GM23338 (cell line): ENCODE measurements at regions not wholly inside any gene's neighbourhood (a gene's known extent, or its start where the extent isn't known, plus 50 kb on each side); places are given as distances from the start of the nearest gene placed in this dataset.

Source experiments
- ATAC-seq: fragments of 200-7000 bp; cut with Tn5 transposase; 3 replicates; pipeline ENCODE4 v1.9.1; 2020
- DNase-seq: peaks from one replicate; pipeline ENCODE4 v3.0.0-alpha.2; 2015; ENCODE audit warnings: low spot score
- H2AFZ ChIP-seq: fragments of 200-600 bp; sonication (generic); 2 replicates; pipeline ENCODE4 v1.8.0; 2016; ENCODE audit warnings: antibody characterized with exemption, mild to moderate bottlenecking, moderate library complexity
- H3F3A ChIP-seq: fragments of 200-600 bp; sonication (generic); replicated peaks from 2 replicates; pipeline ENCODE4 v1.8.0; 2017; ENCODE audit warnings: antibody characterized with exemption, mixed run types, low read depth
- H3K27ac ChIP-seq: fragments of 200-600 bp; sonication (generic); 2 replicates; pipeline ENCODE4 v1.6.1; 2016; ENCODE audit warnings: low read depth
- H3K27me3 ChIP-seq: fragments of 200-600 bp; sonication (generic); 2 replicates; pipeline ENCODE4 v1.8.0; 2016; ENCODE audit warnings: mild to moderate bottlenecking, mixed run types, moderate library complexity; ENCODE audit not compliant: insufficient read depth
- H3K36me3 ChIP-seq: fragments of 200-600 bp; sonication (generic); 2 replicates; pipeline ENCODE4 v1.8.0; 2016; ENCODE audit warnings: mild to moderate bottlenecking; ENCODE audit not compliant: insufficient read depth
- H3K4me1 ChIP-seq: fragments of 200-600 bp; sonication (generic); 2 replicates; pipeline ENCODE4 v1.8.0; 2016; ENCODE audit warnings: mild to moderate bottlenecking, moderate library complexity; ENCODE audit not compliant: insufficient read depth
- H3K4me2 ChIP-seq: fragments of 200-600 bp; sonication (generic); 2 replicates; pipeline ENCODE4 v1.7.1; 2017; ENCODE audit warnings: mixed run types
- H3K4me3 ChIP-seq: fragments of 200-600 bp; sonication (generic); 2 replicates; pipeline ENCODE4 v1.6.1; 2016; ENCODE audit warnings: mixed run types
- H3K79me2 ChIP-seq: fragments of 200-600 bp; sonication (generic); replicated peaks from 2 replicates; pipeline ENCODE4 v1.8.0; 2017; ENCODE audit warnings: mild to moderate bottlenecking; ENCODE audit not compliant: insufficient read depth
- H3K9me2 ChIP-seq: fragments of 200-600 bp; sonication (generic); 2 replicates; pipeline ENCODE4 v1.8.0; 2017; ENCODE audit not compliant: insufficient read depth
- H4K20me1 ChIP-seq: fragments of 200-600 bp; sonication (generic); replicated peaks from 2 replicates; pipeline ENCODE4 v1.8.0; 2017; ENCODE audit warnings: mild to moderate bottlenecking; ENCODE audit not compliant: insufficient read depth
- H3K27ac Mint-ChIP-seq: 2 replicates; pipeline ENCODE4 v1.8.0; 2020; ENCODE audit warnings: inconsistent platforms, mild to moderate bottlenecking, moderate library complexity, mixed read lengths
- H3K27me3 Mint-ChIP-seq: 3 replicates; pipeline ENCODE4 v1.8.0; 2022; ENCODE audit warnings: low read depth, mild to moderate bottlenecking, moderate library complexity, mixed read lengths, inconsistent platforms; ENCODE audit not compliant: insufficient read depth, poor library complexity
- H3K36me3 Mint-ChIP-seq: 3 replicates; pipeline ENCODE4 v1.8.0; 2021; ENCODE audit warnings: low read depth, mild to moderate bottlenecking, inconsistent platforms, moderate library complexity, mixed read lengths
- H3K4me1 Mint-ChIP-seq: 3 replicates; pipeline ENCODE4 v1.8.0; 2020; ENCODE audit warnings: mild to moderate bottlenecking, inconsistent platforms, mixed read lengths
- H3K4me3 Mint-ChIP-seq: 3 replicates; pipeline ENCODE4 v1.8.0; 2021; ENCODE audit warnings: moderate library complexity, mild to moderate bottlenecking, inconsistent platforms, mixed read lengths
- H3K9me3 Mint-ChIP-seq: 3 replicates; pipeline ENCODE4 v1.8.0; 2020; ENCODE audit warnings: moderate library complexity, mild to moderate bottlenecking, inconsistent platforms, mixed read lengths
- CREB1 ChIP-seq: fragments of 250-450 bp; sonication (Bioruptor Pico); IDR thresholded peaks from 2 replicates; pipeline ENCODE4 v1.5.0; 2020; ENCODE audit warnings: low read depth, mild to moderate bottlenecking, moderate library complexity
- CTCF ChIP-seq, 2 experiments: fragments of 200-600 bp in 1 of 2; sonication (generic) in 1 of 2; conservative IDR thresholded peaks; 2 replicates each; pipeline versions ENCODE4 v1.5.1 to v1.6.1; 2016 to 2017; ENCODE audit warnings: antibody characterized with exemption in 2 of 2, low read depth in 2 of 2, mild to moderate bottlenecking in 2 of 2, moderate library complexity in 1 of 2
- ETS1 ChIP-seq: IDR thresholded peaks from 2 replicates; pipeline ENCODE4 v1.6.1; 2016; ENCODE audit warnings: antibody characterized with exemption
- EZH2phosphoT487 ChIP-seq: fragments of 200-600 bp; sonication (generic); IDR thresholded peaks from one replicate; pipeline ENCODE4 v1.8.1; 2018; ENCODE audit warnings: antibody characterized with exemption; ENCODE audit not compliant: unreplicated experiment
- POLR2AphosphoS5 ChIP-seq: IDR thresholded peaks from 2 replicates; pipeline ENCODE4 v1.6.1; 2016; ENCODE audit warnings: antibody characterized with exemption, low read depth
- ZNF331 ChIP-seq: fragments of 250-450 bp; sonication (Bioruptor Pico); IDR thresholded peaks from 2 replicates; pipeline ENCODE4 v1.5.0; 2020; ENCODE audit warnings: low read depth, mild to moderate bottlenecking, moderate library complexity
- ZNF462 ChIP-seq: fragments of 250-450 bp; sonication (Bioruptor Pico); IDR thresholded peaks from 2 replicates; pipeline ENCODE4 v1.5.0; 2020; ENCODE audit warnings: mild to moderate bottlenecking, moderate library complexity

GRCh38 chr2:83747141-83747540, 711.9 kb downstream of the SUCLG1 start (continued):
- TF ChIP-seq CTCF (conservative IDR thresholded peaks at IDR 0.05; ENCODE audit: low read depth in 2 of 2), result no peak
- TF ChIP-seq POLR2AphosphoS5, result no peak
- no peak for TF ChIP-seq ZNF462
- TF ChIP-seq EZH2phosphoT487, result no peak

- Histone ChIP-seq H3F3A (no peaks in the 10 kb centered on the region), H3K36me3 (peaks cover 10% of the 10 kb centered on the region), H3K27ac (no peak overlapping the region), H3K4me1 (peaks cover 18% of the 10 kb centered on the region), H4K20me1 (no peaks in the 10 kb centered on the region), H3K79me2 (no peaks in the 10 kb centered on the region), H3K4me3 (no peak overlapping the region), H3K4me2 (peak overlapping the region; percentile 63; the same call in 1 of the 2 replicates), H3K27me3 (no peaks in the 10 kb centered on the region), H3K9me2 (peaks cover 11% of the 10 kb centered on the region), H2AFZ (no peak overlapping the region)
- H3K4me3 Mint-ChIP-seq, result no peak overlapping the region
- H3K27me3 Mint-ChIP-seq, result peaks cover 8% of the 10 kb centered on the region
- DNase-seq, result no peak
- H3K4me1 Mint-ChIP-seq, result peaks cover 24% of the 10 kb centered on the region
- peaks cover 22% of the 10 kb centered on the region for H3K9me3 Mint-ChIP-seq
- TF ChIP-seq POLR2AphosphoS5 (no peak), ZNF331 (CRISPR knock-in tag) (no peak), ZNF462 (no peak), ETS1 (no peak), CREB1 (CRISPR knock-in tag) (no peak)
- ATAC-seq, result no peak; the same call in 2 of the 3 replicates
- H3K27ac Mint-ChIP-seq, result peak overlapping the region; percentile 36; the same call in 1 of the 2 replicates
- H3K36me3 Mint-ChIP-seq, result peaks cover 23% of the 10 kb centered on the region
Observed at GRCh38 chr2:83744855-83745254, 714.2 kb downstream of the SUCLG1 start.
